Cardiac muscle cell (in vitro differentiated cells and primary cell): ENCODE measurements at regions not wholly inside any gene's neighbourhood (a gene's known extent, or its start where the extent isn't known, plus 50 kb on each side); places are given as distances from the start of the nearest gene placed in this dataset.

Experiments
- DNase-seq, 2 donors: peaks; one replicate each; pipeline versions ENCODE4 v3.0.0 to v3.0.0-alpha.2; 2010 to 2017; ENCODE audit warnings: low read depth in 1 of 2, low spot score in 1 of 2
- H3K27ac ChIP-seq: fragments of 200-600 bp; sonication (generic); 2 replicates; pipeline ENCODE4 v1.5.1; 2016
- H3K27me3 ChIP-seq: fragments of 200-600 bp; sonication (generic); 2 replicates; pipeline ENCODE4 v1.6.0; 2016; ENCODE audit warnings: control low read depth
- H3K36me3 ChIP-seq: fragments of 200-600 bp; sonication (generic); 2 replicates; pipeline ENCODE4 v1.5.1; 2016; ENCODE audit warnings: control low read depth
- H3K4me1 ChIP-seq: fragments of 200-600 bp; sonication (generic); 2 replicates; pipeline ENCODE4 v1.8.1; 2017; ENCODE audit warnings: low read depth, mild to moderate bottlenecking, mixed run types
- H3K4me3 ChIP-seq: fragments of 200-600 bp; sonication (generic); 2 replicates; pipeline ENCODE4 v1.5.1; 2016; ENCODE audit warnings: mild to moderate bottlenecking
- H3K9me3 ChIP-seq: fragments of 200-600 bp; sonication (generic); 2 replicates; pipeline ENCODE4 v1.5.1; 2017; ENCODE audit warnings: low read depth, mild to moderate bottlenecking, control low read depth
- TF ChIP-seq, protein P1 (sequence below): IDR thresholded peaks from 2 replicates; pipeline ENCODE4 v1.5.1; 2012; ENCODE audit warnings: low read depth, mild to moderate bottlenecking, low read length

DNA sequence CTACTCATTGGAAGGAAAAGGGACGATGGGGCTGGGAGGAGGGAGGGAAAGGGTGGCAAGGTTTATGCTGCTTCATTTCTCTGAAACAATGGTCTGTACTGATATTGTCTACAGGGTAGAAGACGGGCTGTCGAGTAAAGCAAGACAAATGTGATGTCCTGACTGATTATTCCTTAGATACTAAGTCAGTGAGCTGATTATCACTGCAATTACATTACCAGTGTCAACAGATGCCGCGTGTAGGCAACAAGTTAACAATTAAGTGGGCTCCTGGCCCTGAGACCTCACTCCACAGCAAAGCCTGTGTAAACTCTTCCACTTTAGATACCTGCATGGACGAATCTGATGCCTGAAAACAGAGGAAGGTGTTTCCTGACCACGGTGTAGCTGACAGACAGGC is 602.8 kb downstream of the IRX1 start:
- H3K27ac ChIP-seq: no peak overlapping the region
- H3K9me3 ChIP-seq: no peaks in the 10 kb centered on the region
- no peak overlapping the region for H3K4me3 ChIP-seq
- no peaks in the 10 kb centered on the region for H3K27me3 ChIP-seq
- no peaks in the 10 kb centered on the region for H3K36me3 ChIP-seq
- DNase-seq: no peak
- TF ChIP-seq, protein P1, sequence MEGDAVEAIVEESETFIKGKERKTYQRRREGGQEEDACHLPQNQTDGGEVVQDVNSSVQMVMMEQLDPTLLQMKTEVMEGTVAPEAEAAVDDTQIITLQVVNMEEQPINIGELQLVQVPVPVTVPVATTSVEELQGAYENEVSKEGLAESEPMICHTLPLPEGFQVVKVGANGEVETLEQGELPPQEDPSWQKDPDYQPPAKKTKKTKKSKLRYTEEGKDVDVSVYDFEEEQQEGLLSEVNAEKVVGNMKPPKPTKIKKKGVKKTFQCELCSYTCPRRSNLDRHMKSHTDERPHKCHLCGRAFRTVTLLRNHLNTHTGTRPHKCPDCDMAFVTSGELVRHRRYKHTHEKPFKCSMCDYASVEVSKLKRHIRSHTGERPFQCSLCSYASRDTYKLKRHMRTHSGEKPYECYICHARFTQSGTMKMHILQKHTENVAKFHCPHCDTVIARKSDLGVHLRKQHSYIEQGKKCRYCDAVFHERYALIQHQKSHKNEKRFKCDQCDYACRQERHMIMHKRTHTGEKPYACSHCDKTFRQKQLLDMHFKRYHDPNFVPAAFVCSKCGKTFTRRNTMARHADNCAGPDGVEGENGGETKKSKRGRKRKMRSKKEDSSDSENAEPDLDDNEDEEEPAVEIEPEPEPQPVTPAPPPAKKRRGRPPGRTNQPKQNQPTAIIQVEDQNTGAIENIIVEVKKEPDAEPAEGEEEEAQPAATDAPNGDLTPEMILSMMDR: no peak
- peaks cover 15% of the 10 kb centered on the region for H3K4me1 ChIP-seq

DNA sequence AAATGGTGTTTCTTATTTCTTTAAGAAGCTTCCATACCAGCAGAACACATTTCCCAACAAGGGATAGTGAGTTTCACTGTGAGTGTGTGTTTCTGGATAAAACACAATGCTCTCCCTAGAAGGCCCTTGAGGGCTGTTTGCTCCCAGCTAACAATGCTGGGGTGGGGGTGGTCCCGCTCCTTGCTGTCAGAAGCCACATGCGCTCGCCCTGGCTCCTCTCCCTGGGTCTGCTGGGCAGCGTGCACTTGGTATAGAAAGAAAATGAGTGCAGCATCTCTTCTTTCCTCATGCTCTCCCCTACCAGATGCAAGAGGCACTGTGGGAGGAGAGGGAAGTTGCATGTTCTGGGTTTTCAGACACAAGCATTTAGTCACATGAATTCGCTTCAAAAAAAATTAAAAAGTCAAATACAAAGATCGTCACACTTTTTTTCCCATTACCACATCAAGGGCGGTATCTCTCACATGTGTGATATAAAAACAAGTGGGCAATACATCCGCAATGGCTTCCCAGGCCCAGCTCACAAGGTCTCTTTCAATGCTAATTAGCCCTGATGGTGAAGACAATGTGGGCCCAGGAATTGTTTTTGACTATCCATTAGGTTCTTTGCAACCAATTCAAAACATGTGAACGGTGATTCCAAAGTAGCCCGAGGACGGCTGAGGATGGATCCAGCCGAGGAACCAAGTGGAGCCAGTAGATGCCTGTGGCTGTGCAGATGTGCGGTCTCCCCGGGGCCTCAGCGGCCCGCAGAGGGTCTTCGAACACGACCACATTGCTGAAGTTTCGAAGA is 603.6 kb downstream of the IRX1 start:
- Histone ChIP-seq H3K4me1 (peaks cover 15% of the 10 kb centered on the region), H3K4me3 (no peak overlapping the region), H3K36me3 (no peaks in the 10 kb centered on the region), H3K9me3 (no peaks in the 10 kb centered on the region), H3K27ac (no peak overlapping the region), H3K27me3 (no peaks in the 10 kb centered on the region)
- TF ChIP-seq, protein P1: no peak
- DNase-seq: no peak

DNA sequence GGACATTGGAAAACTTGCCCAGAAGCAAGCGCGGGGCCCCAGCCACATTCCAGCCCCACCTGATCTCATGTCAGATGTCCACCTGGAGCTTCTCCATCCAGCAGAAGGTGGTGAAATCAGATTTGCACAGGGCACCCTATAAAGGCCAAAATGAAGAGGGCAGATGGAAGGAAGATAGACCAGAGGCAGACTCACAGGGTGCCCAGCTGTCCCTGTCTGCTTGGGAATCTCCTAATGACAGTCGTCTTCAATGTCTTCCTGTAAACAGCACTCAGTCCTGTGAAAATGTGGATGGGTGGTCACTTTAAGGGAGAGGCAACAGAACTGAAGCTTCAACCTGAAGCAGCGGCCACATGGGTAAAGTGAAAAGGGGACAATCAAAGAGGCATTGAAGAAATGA is 607.5 kb downstream of the IRX1 start:
- TF ChIP-seq, protein P1: no peak
- Histone ChIP-seq H3K27ac (no peak overlapping the region), H3K27me3 (no peaks in the 10 kb centered on the region), H3K36me3 (no peaks in the 10 kb centered on the region), H3K9me3 (no peaks in the 10 kb centered on the region), H3K4me3 (no peak overlapping the region), H3K4me1 (peaks cover 12% of the 10 kb centered on the region)
- no peak for DNase-seq

DNA sequence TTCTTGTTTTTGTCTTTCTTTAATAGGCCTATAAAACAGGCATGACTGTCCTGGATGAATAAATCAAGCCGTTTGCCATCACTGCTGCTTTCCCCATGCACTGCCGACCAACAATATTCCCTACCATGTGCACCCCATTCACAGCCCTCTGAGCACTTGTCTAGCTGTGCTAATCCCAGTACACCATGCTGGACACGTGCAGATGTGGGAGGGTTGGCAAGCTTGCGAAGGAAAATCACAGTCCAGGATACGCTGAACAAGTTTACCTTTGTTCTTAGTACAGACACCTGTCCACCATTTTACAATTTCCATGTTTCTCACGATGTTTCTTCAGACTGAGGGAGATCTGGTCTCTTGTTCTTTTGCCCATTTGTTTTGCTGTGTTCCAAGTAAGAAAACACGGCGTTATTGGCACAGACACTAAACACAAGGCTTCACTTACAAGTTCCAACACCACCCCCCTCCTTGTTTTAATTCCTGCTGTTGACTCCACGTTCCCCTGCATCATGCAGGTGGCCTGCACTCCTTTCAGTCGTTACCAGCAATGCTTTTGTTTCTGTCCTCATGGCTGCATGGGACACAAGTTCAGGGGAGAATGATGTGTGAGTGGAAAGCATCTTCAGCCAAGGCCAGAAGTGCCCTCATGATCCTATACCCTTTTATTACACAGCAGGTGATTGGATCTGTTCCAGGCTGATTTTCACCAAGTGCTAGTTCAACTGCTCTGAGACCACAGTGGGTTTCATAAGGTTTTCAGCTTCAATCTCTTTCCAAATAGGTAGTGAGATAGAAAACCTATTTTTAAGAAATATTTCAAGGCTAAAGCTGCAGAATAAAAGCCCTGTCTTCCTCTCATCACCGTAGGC is 608.9 kb downstream of the IRX1 start:
- Histone ChIP-seq H3K4me1 (no peaks in the 10 kb centered on the region), H3K27ac (no peak overlapping the region), H3K4me3 (no peak overlapping the region), H3K27me3 (no peaks in the 10 kb centered on the region), H3K36me3 (no peaks in the 10 kb centered on the region), H3K9me3 (no peaks in the 10 kb centered on the region)
- DNase-seq: no peak
- TF ChIP-seq, protein P1: no peak

DNA sequence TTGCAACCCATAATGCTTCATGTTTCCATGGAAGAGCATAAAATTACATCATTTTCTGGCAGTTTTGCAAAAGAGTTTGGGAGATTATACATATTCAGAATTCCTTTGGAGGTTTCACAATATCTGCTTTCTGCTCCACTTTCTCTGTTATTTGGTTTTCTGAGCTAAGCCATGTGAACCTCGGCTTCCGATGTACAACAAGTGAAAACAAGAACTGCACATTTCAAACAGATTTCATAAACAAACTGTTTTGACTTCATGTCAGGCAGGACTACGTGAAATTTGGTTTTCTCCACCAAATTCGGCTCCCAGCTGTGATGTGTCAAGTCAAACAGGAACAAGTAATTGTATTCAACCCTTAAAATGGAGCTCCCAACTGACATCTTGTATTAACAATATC is 609.8 kb downstream of the IRX1 start:
- no peaks in the 10 kb centered on the region for H3K27me3 ChIP-seq
- DNase-seq: peak in 1 of 2 donors; percentile 20
- H3K4me3 ChIP-seq: no peak overlapping the region
- TF ChIP-seq, protein P1: no peak
- no peaks in the 10 kb centered on the region for H3K9me3 ChIP-seq
- no peaks in the 10 kb centered on the region for H3K36me3 ChIP-seq
- no peaks in the 10 kb centered on the region for H3K4me1 ChIP-seq
- H3K27ac ChIP-seq: no peak overlapping the region
